GM21528 (cell line): ENCODE measurements at regions not wholly inside any gene's neighbourhood (a gene's known extent, or its start where the extent isn't known, plus 50 kb on each side); places are given as distances from the start of the nearest gene placed in this dataset.

Source experiments
- ATAC-seq: cut with Tn5 transposase; IDR thresholded peaks from one replicate; pipeline ENCODE4 v1.9.1; 2021; ENCODE audit warnings: mild to moderate bottlenecking, moderate library complexity; ENCODE audit not compliant: unreplicated experiment, low FRiP score

GRCh38 chr2:57834666-57835065, 211.9 kb upstream of the VRK2 start:
- no peak for ATAC-seq

GRCh38 chr2:57842531-57842930, 204.1 kb upstream of the VRK2 start:
- ATAC-seq = no peak

DNA sequence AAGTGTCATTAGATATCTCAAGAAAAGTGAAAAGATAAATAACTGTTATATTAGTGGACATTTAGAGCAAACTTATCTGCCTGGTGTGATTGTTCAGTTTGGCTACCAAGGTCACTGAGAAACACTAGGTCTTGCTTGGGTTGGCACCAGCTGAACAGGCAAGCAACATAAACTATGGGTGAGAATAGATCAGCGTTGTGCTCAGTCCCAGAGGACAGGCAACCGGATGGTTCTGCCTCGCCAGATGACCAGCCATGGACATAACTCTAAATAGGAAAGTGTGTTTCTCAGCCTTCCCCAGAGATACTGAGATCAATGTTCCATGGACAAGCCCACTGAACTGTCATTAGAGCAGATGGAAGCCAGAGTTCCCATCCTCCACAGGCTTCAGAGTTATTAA, 203.4 kb upstream of the VRK2 start:
- no peak for ATAC-seq

DNA sequence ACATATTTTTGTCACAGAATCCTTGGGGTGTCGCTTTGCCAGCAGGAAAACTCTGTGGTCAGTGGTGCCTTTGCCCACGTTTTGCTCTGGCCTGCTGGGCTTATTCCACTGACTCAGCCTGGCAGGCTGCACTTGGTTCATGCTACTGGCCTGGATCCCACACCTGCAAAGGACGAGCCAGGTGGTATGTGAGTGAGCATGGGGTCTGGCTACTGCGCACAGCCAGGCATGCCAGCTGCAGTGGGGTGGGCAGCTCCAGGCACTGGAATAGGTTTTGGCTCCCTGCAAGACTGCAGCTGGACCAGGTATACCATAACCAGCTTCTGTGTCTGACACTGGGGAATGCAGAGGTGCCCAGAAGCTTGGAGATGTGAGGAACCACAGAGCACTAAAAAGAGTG, 197.9 kb upstream of the VRK2 start:
- ATAC-seq = no peak

DNA sequence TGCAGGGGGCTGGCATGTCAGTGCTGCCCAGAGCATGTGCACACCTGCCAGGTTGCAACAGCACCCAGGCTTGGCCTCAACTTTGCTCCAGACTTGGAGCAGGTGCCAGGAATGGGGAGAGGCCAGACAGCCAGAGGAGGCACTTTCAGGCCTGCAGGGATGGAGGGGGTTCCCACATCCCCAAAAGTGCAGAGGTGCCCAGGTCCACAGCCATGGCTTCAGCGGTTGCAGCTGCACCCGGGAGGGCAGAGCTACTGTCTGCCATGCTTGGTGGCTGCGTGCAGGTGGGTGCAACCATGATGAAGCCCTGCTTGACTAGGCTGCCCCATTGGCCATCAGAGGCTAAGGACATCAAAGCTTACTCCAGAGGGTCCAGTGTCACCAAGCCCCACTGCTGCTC, 196.8 kb upstream of the VRK2 start:
- no peak for ATAC-seq

GRCh38 chr2:57850415-57851130, 196.0 kb upstream of the VRK2 start:
- ATAC-seq = no peak

DNA sequence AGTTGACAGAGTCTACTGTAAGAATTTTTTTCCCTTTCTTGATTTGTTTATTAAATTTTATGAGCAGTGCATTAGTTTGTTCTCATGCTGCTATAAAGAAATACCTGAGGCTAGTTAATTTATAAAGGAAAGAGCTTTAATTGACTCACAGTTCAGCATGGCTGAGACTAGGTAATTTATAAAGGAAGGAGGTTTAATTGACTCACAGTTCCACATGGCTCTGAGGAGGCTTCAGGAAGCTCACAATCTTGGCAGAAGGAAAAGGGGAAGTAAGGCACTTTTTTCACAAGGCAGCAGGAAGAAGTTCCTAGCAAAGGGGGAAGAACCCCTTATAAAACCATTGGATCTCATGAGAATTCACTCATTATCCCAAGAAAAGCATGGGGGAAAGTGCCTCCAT, 191.4 kb upstream of the VRK2 start:
- ATAC-seq = no peak

DNA sequence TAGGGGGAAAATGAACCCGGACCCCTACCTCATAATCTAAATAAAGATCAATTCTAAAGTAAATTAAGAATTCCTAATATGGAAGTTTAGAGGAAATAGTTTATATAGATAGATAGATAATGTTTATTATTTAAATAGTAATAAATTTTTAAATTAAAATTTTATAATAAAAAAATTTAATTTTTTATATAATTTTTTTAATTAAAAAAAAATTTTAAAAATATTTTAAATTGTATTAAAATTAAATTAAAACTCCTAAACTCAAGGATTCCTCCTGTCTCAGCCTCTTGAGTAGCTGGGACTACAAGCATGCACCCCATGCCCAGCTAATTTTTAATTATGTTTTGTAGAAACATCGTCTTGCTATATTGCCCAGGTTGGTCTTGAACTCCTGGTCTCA, 186.9 kb upstream of the VRK2 start:
- no peak for ATAC-seq

GRCh38 chr2:57862153-57862552, 184.5 kb upstream of the VRK2 start:
- no peak for ATAC-seq

GRCh38 chr2:57862727-57863126, 183.9 kb upstream of the VRK2 start:
- no peak for ATAC-seq

GRCh38 chr2:57864926-57865325, 181.7 kb upstream of the VRK2 start:
- ATAC-seq = no peak

DNA sequence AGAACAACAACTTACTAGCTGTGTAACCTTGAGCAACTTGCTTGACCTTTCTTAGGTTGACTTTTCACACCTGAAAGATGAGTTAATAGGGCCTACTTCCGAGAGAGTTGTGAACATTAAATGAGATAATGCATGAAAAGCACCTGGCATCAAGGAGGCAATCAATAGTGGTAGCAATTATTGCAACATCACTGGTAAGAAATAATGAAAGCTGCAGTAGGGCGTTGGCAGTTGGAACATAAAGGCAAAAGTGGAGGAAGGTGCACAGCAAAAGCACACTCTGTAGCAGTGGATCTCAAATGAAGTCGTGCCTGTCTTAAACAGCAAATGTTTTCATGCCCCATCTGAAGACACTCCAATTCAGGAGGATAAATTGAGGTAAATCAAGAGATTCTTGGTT, 178.9 kb upstream of the VRK2 start:
- no peak for ATAC-seq

DNA sequence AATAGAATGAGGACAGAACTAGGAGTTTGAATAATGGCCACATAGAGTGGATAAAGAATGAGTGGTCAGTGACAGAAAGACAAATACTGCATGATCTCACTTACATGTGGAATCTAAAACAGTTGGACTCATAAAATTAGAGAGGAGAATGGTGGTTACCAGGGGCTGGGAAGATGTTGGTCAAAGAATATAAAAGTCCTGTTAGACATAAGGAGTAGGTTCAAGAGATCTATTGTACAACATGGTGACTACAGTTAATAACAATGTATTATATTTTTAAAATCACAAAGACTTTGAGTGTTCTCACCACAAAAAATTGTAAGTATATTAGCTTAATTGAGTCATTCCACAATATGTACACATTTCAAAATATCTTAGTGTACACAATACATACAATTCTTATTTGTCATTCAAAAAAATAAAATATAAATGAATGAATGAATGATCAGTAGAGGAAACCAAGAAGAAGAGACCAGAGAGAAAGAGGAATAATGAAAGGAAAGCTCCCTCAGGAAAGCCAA, 177.9 kb upstream of the VRK2 start:
- ATAC-seq = no peak

DNA sequence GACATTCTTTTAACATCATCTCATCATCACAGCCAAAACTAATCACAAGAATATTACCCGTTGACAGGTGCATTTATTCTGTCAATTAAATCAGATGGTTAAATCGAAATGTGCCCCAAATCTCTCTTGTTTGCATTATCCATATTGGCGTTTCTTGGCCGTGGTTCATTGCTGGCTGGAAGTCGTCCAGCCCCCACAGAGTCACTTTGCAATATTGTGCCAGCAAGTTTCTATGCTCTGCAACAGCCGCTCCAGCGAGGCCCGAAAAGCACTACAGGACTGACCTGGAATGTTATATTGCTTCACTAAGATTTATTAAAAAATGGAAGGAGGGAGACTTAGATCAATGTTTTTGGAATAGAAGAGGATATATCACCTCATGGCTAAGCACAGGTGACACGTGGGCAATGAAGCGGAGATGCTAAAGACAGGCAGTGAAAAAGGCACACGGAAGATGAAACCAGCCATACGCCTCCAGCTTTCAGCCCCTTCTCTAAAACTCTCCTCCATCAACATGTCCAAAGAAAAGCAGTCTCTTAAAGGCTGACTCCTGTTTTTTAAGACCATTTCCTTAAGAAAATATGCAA, 176.8 kb upstream of the VRK2 start:
- no peak for ATAC-seq

GRCh38 chr2:57876313-57876712, 170.3 kb upstream of the VRK2 start:
- ATAC-seq = no peak

DNA sequence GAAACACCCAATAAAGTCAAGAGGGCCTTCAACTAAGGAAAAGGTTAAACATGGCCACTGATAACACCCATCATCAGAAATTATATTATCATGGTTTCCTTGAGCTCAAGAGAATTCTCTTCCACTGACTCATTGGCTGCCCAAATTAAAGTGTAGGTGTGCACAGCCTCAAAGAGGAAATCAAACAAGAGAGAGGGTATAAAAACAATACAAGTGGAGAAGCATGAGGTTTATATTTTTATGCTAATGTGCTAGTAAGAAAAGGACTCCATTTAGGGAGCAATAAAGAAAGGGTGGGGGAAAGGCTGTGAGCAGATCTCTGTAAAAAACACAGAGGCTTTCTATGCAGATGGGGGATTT, 168.8 kb upstream of the VRK2 start:
- ATAC-seq = no peak

GRCh38 chr2:57878171-57878865, 168.3 kb upstream of the VRK2 start:
- no peak for ATAC-seq

GRCh38 chr2:57878866-57879210, 167.8 kb upstream of the VRK2 start:
- no peak for ATAC-seq

DNA sequence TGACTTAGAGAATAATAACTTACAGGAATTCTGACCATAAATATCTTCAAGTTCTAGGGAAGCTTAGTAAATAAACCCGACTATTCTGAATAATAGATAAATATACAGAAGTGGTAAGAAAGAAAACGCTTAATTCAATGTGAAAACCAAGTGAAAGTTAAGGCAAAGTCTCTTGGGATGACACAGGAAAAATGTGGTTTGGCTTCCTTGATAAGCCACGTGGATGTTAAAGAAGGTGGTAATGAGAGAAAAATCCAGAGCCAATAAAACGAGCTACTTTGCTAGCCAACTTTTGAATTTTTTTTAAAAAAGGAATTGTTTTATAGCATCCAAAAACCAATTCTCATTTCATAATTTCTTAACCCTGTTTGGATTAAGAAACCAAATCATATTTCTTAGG, 166.2 kb upstream of the VRK2 start:
- ATAC-seq = no peak

- no peak for ATAC-seq
Measured at GRCh38 chr2:57880967-57881366, 165.6 kb upstream of the VRK2 start.

DNA sequence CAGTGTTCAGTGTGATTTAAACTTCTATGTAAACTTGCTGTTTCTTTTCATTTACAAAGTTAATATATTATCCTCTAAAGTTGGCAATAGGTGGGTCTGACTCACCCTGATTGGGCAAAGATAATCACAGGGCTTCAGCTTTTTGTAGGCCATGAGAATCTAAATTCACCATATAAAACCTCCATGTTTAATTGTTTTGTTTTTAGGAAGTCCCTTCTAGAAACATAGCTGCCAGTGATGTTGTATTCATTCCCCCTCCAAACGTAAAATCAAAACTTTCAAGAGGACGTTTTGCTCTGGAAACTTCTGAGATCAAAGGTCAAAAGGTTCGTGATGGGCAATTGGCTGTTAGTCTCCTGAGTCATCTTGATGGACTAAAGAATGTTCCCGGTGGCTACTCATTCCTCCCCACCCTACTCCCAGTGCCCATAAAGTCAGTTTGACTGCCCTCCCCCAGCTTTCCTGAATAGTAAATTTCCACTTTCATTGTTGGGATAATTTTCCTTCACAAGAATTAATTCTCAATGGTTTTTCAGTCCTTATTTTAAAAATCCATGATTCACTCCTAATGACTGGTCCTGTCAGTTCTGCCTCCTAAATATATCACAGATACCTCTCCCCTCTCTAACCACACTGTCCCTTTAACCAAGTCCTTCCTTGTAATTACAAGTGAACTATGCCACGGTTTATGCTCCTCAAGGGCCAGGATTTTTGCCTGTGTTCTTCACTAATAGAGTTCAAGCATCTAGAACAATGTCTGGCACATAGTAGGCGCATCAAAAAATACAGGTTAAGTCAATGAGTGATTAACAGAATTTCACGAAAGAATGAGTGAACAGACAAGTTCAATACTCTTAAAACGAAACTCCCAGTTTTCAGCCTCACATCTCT, 164.4 kb upstream of the VRK2 start:
- ATAC-seq = no peak
